GM12878 (cell line): ENCODE measurements at regions not wholly inside any gene's neighbourhood (a gene's known extent, or its start where the extent isn't known, plus 50 kb on each side); places are given as distances from the start of the nearest gene placed in this dataset.

Experiments used
- ATAC-seq: fragments of 200-7000 bp; cut with Tn5 transposase; 3 replicates; pipeline ENCODE4 v1.9.1; 2020; ENCODE audit warnings: mild to moderate bottlenecking, moderate library complexity
- BruUV-seq: library from RNA; stranded (reverse); fragments of 400-500 nt; replicated peaks from 2 replicates; lab custom pipeline; 2021; lab: Mats Ljungman, UMichigan
- CTCF ChIA-PET: fragments of 300-600 bp; sonication (Branson Sonifier 250); formaldehyde crosslinking; extraction: SDS; loops from one replicate; lab custom pipeline; 2021; ENCODE audit warnings: inconsistent platforms; lab: Yijun Ruan, JAX
- POLR2A ChIA-PET: fragments of 350-600 bp; formaldehyde crosslinking; extraction: SDS; loops from one replicate; lab custom pipeline; 2021; ENCODE audit warnings: inconsistent platforms; lab: Charles Lee
- RAD21 ChIA-PET: fragments of 300-600 bp; sonication (Branson Sonifier 250); formaldehyde crosslinking; loops from one replicate; lab custom pipeline; 2023; ENCODE audit warnings: antibody characterized with exemption; ENCODE audit not compliant: unreplicated experiment; lab: Charles Lee
- SMC1A ChIA-PET: fragments of 300-600 bp; sonication (Branson Sonifier 250); formaldehyde crosslinking; loops from one replicate; lab custom pipeline; 2023; ENCODE audit not compliant: unreplicated experiment, uncharacterized antibody; lab: Charles Lee
- DNase-seq: peaks from one replicate; pipeline ENCODE4 v3.0.0-alpha.2; 2011; ENCODE audit warnings: low read depth, low spot score
- FAIRE-seq: peaks from 3 replicates; lab custom pipeline; 2011; peaks lifted over from hg19 to GRCh38; lab: Jason Lieb, UNC
- H2AFZ ChIP-seq: 2 replicates; pipeline ENCODE4 v1.6.0; 2011; ENCODE audit warnings: low read depth, low read length, control low read depth; ENCODE audit not compliant: control insufficient read depth
- H3K27ac ChIP-seq: 2 replicates; pipeline ENCODE4 v1.5.1; 2011; ENCODE audit warnings: control low read depth; ENCODE audit not compliant: control insufficient read depth, insufficient read depth
- H3K27me3 ChIP-seq, 2 experiments: replicated peaks in 1 of 2; 2 replicates each; pipeline versions ENCODE4 v1.6.0 to v1.6.1; 2011; ENCODE audit warnings: low read length in 1 of 2; ENCODE audit not compliant: control insufficient read depth in 2 of 2, insufficient read depth in 2 of 2
- H3K36me3 ChIP-seq, 2 experiments: 2 replicates each; pipeline ENCODE4 v1.5.1; 2011; ENCODE audit warnings: low read length in 1 of 2; ENCODE audit not compliant: control insufficient read depth in 2 of 2, insufficient read depth in 2 of 2
- H3K4me1 ChIP-seq: 2 replicates; pipeline ENCODE4 v1.6.1; 2011; ENCODE audit warnings: mild to moderate bottlenecking, low read length, moderate library complexity, mixed read lengths; ENCODE audit not compliant: control insufficient read depth, insufficient read depth
- H3K4me2 ChIP-seq: 2 replicates; pipeline ENCODE4 v1.6.0; 2011; ENCODE audit warnings: control low read depth; ENCODE audit not compliant: control insufficient read depth, insufficient read depth
- H3K4me3 ChIP-seq: fragments of 200-600 bp; sonication (generic); 2 replicates; pipeline ENCODE4 v1.5.1; 2016
- H3K79me2 ChIP-seq: 2 replicates; pipeline ENCODE4 v1.6.0; 2011; ENCODE audit warnings: low read length; ENCODE audit not compliant: control insufficient read depth, insufficient read depth
- H3K9ac ChIP-seq: 2 replicates; pipeline ENCODE4 v1.8.0; 2011; ENCODE audit warnings: low read length, control low read depth, mixed read lengths; ENCODE audit not compliant: control insufficient read depth, insufficient read depth
- H3K9me3 ChIP-seq: replicated peaks from 3 replicates; pipeline ENCODE4 v1.5.1; 2011; ENCODE audit warnings: mild to moderate bottlenecking, low read length; ENCODE audit not compliant: control insufficient read depth, insufficient read depth
- H4K20me1 ChIP-seq: 2 replicates; pipeline ENCODE4 v1.6.0; 2011; ENCODE audit not compliant: control insufficient read depth, insufficient read depth
- EGR1 ChIP-seq, 2 experiments: IDR thresholded peaks; 1 replicate in 1 of 2; 2 replicates in 1 of 2; pipeline ENCODE4 v1.6.1; 2011 to 2012; ENCODE audit warnings: low read depth in 2 of 2, low read length in 2 of 2, borderline replicate concordance in 1 of 2, mild to moderate bottlenecking in 1 of 2, moderate library complexity in 1 of 2
- IKZF1 ChIP-seq: fragments of 450-650 bp; conservative IDR thresholded peaks from 2 replicates; pipeline ENCODE4 v1.6.1; 2017; ENCODE audit warnings: antibody characterized with exemption, mild to moderate bottlenecking
- PKNOX1 ChIP-seq: fragments of 450-650 bp; IDR thresholded peaks from 2 replicates; pipeline ENCODE4 v1.6.1; 2016; ENCODE audit warnings: mild to moderate bottlenecking
- SUZ12 ChIP-seq: fragments of 200-600 bp; sonication (generic); IDR thresholded peaks from one replicate; pipeline ENCODE4 v1.6.1; 2018; ENCODE audit warnings: antibody characterized with exemption, mild to moderate bottlenecking; ENCODE audit not compliant: unreplicated experiment
- WRNIP1 ChIP-seq: IDR thresholded peaks from 2 replicates; pipeline ENCODE4 v1.6.1; 2011; ENCODE audit warnings: low read depth, low read length, improper control_type of control experiment, borderline replicate concordance
- ZBTB11 ChIP-seq: fragments of 450-650 bp; formaldehyde crosslinking; IDR thresholded peaks from 2 replicates; pipeline ENCODE4 v1.5.0; 2022; ENCODE audit warnings: mild to moderate bottlenecking, missing genetic modification characterization
- WGBS: methylation state at CpG from one replicate; pipeline ENCODE4 v1.1.6; 2016; ENCODE audit warnings: low lambda C conversion rate; ENCODE audit not compliant: insufficient replicate concordance, insufficient coverage; ENCODE audit errors: missing lambda C conversion rate; 5-methylcytosine and 5-hydroxymethylcytosine counted together
- in situ Hi-C: fragments of 300-500 bp; cut with MboI; formaldehyde crosslinking; loops from 9 replicates; pipeline ENCODE4 v1.14.3; 2018; ENCODE audit warnings: mixed read lengths
- intact Hi-C: fragments of 100-400 bp; cut with micrococcal nuclease; formaldehyde crosslinking; loops from one replicate; pipeline ENCODE4 v1.14.2; 2022; ENCODE audit not compliant: unreplicated experiment

- no peak overlapping the region for H3K4me3 ChIP-seq
- RAD21 ChIA-PET = interaction anchor here (0.6 to 1.6 kb wide), 3 partner anchors 9 to 113 kb away, joined by 3 to 5 read pairs (median 3); no protein-coding TSS in a partner anchor
- H3K27ac ChIP-seq = no peak overlapping the region
- FAIRE-seq (no peak), ATAC-seq (no peak), DNase-seq (no peak)
- H3K4me1 ChIP-seq = peaks cover 4% of the 10 kb centered on the region
- H3K4me2 ChIP-seq = no peak overlapping the region
- in situ Hi-C loops = no loop called here
- H3K9ac ChIP-seq = no peak overlapping the region
- no peaks in the 10 kb centered on the region for H4K20me1 ChIP-seq
- H3K27me3 ChIP-seq = no peaks in the 10 kb centered on the region
- no TSS peak for BruUV-seq
- POLR2A ChIA-PET = no interaction called here
- no peaks in the 10 kb centered on the region for H3K79me2 ChIP-seq
- no peaks in the 10 kb centered on the region for H3K9me3 ChIP-seq
- intact Hi-C loops = no loop called here
- no peak overlapping the region for H2AFZ ChIP-seq
- SMC1A ChIA-PET = interaction anchor here (0.6 to 2.0 kb wide), 3 partner anchors 20 to 106 kb away, joined by 4 to 8 read pairs (median 5); no protein-coding TSS in a partner anchor
- CTCF ChIA-PET = no interaction called here
- H3K36me3 ChIP-seq = no peaks in the 10 kb centered on the region
- TF ChIP-seq EGR1 (IDR thresholded peaks at IDR 0.05; ENCODE audit: borderline replicate concordance in 1 of 2, low read depth in 2 of 2, low read length in 2 of 2) = no peak
- TF ChIP-seq IKZF1 = no peak
- no peak for TF ChIP-seq ZBTB11
- no peak for TF ChIP-seq SUZ12
- TF ChIP-seq WRNIP1 = no peak
- TF ChIP-seq PKNOX1 = no peak
- 96% methylated on average over 8 of the region's 8 CpGs for WGBS
Measured at GRCh38 chr5:143713047-143714003, 98.6 kb upstream of the HMHB1 start.
